ENCODE measurements at regions not wholly inside any gene's neighbourhood (a gene's known extent, or its start where the extent isn't known, plus 50 kb on each side); places are given as distances from the start of the nearest gene placed in this dataset.

GRCh38 chr2:11065833-11066485, 89.3 kb upstream of the SLC66A3 start:
- no peak for TF ChIP-seq CTCF (IDR thresholded peaks at IDR 0.05)
- no peak for TF ChIP-seq POLR2A (IDR thresholded peaks at IDR 0.05)

Data from adrenal gland (tissue), 5 donors.